HUES48 (cell line): ENCODE measurements at regions not wholly inside any gene's neighbourhood (a gene's known extent, or its start where the extent isn't known, plus 50 kb on each side); places are given as distances from the start of the nearest gene placed in this dataset.
"Not testable (repeated sequence)": the region's sequence is repeated elsewhere in the genome, so short reads cannot be mapped to it uniquely, and the experiment has no call there.

Experiments
- H3K27ac ChIP-seq: one replicate; pipeline ENCODE4 v1.7.0; 2013; ENCODE audit warnings: low read depth, low read length, inconsistent platforms
- H3K27me3 ChIP-seq: 2 replicates; pipeline ENCODE4 v1.6.1; 2013; ENCODE audit warnings: mild to moderate bottlenecking, low read length; ENCODE audit not compliant: control insufficient read depth, insufficient read depth
- H3K36me3 ChIP-seq: 2 replicates; pipeline ENCODE4 v1.6.1; 2013; ENCODE audit warnings: low read length; ENCODE audit not compliant: control insufficient read depth, insufficient read depth
- H3K4me1 ChIP-seq: 2 replicates; pipeline ENCODE4 v1.6.1; 2013; ENCODE audit warnings: mild to moderate bottlenecking, low read length; ENCODE audit not compliant: control insufficient read depth, insufficient read depth
- H3K4me3 ChIP-seq: 2 replicates; pipeline ENCODE4 v1.5.1; 2013; ENCODE audit warnings: mild to moderate bottlenecking, low read depth, low read length
- H3K9ac ChIP-seq: 2 replicates; pipeline ENCODE4 v1.6.1; 2013; ENCODE audit warnings: mild to moderate bottlenecking, low read depth, low read length, moderate library complexity
- H3K9me3 ChIP-seq: 2 replicates; pipeline ENCODE4 v1.6.1; 2013; ENCODE audit warnings: low read length; ENCODE audit not compliant: control insufficient read depth, insufficient read depth

DNA sequence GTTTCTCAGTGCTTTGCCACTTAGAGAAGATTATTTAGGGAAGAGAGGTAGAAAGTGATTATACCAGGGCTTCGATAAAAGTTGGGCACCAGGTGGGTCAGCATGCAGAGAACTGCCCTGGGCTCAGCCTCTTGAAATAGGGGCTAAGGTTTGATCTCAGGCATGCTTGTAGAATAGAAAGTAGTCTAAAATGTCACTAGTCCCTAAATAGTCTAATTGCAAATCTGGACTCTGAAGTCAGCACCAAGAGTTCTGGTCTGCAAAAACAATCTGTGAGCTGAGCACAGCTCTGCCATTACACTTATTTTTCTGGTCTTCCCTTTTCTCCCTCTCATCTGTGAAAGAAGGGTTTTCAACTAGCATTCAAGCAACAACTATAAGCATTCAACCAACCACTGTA lies 248.0 kb downstream of the SMARCA2 start:
- Histone ChIP-seq H3K9ac (no peak overlapping the region), H3K36me3 (no peaks in the 10 kb centered on the region), H3K27ac (no peak overlapping the region), H3K4me3 (no peak overlapping the region), H3K4me1 (no peaks in the 10 kb centered on the region), H3K9me3 (peaks cover 6% of the 10 kb centered on the region; the same call in 1 of the 2 replicates), H3K27me3 (no peaks in the 10 kb centered on the region)

DNA sequence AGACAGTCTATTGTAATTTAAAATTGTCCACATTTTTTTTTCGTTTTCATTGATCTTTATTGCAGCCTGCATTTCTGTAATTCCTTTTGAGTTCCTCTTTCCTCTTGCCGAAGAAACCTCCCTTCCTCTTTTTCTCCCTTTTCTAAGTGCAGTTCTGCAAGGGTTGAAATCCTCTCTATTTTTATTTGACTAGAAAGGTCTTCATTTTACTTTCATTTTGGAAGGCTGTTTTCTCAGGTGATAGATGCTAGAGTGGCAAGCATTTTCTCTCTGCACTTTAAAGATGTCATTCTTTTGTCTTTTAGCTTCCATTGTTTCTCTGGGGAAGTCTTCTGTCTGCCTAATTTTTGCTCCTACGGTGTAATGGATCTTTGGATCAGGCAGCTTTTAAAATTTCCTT lies 248.5 kb downstream of the SMARCA2 start:
- H3K9me3 ChIP-seq, result peaks cover 6% of the 10 kb centered on the region; the same call in 1 of the 2 replicates
- H3K27me3 ChIP-seq, result no peaks in the 10 kb centered on the region
- H3K27ac ChIP-seq, result no peak overlapping the region
- H3K9ac ChIP-seq, result no peak overlapping the region
- no peaks in the 10 kb centered on the region for H3K4me1 ChIP-seq
- no peaks in the 10 kb centered on the region for H3K36me3 ChIP-seq
- H3K4me3 ChIP-seq, result no peak overlapping the region

GRCh38 chr9:2264081-2264480 lies 248.9 kb downstream of the SMARCA2 start:
- Histone ChIP-seq H3K9ac (no peak overlapping the region), H3K27ac (no peak overlapping the region), H3K36me3 (no peaks in the 10 kb centered on the region), H3K27me3 (no peaks in the 10 kb centered on the region), H3K4me3 (no peak overlapping the region), H3K9me3 (peaks cover 6% of the 10 kb centered on the region; the same call in 1 of the 2 replicates), H3K4me1 (no peaks in the 10 kb centered on the region)

GRCh38 chr9:2267181-2267745 lies 252.1 kb downstream of the SMARCA2 start:
- Histone ChIP-seq H3K9ac (no peak overlapping the region), H3K4me3 (no peak overlapping the region), H3K4me1 (no peaks in the 10 kb centered on the region; the same call in 1 of the 2 replicates), H3K27ac (no peak overlapping the region), H3K36me3 (no peaks in the 10 kb centered on the region), H3K27me3 (no peaks in the 10 kb centered on the region), H3K9me3 (peaks cover 6% of the 10 kb centered on the region; the same call in 1 of the 2 replicates)

DNA sequence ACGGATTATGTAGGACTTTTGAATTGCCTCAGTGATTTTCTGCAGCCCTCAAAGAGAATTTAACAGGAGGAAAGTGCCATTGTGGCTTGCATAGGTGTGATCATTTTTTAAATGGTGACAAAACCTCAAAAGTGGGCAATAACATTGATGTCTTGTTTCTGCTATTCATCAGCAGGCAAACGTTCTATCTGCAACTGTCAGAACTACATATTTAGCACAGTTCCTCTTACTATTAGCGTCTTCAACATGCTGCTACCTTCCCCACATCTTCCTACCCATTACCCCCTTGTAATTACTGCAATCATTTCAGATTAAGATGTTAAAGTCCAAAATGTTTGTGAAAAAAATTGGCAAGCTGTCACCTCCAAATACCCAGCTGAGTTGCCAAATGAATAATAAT lies 254.6 kb downstream of the SMARCA2 start:
- no peak overlapping the region for H3K27ac ChIP-seq
- no peaks in the 10 kb centered on the region for H3K27me3 ChIP-seq
- no peak overlapping the region for H3K9ac ChIP-seq
- no peaks in the 10 kb centered on the region for H3K36me3 ChIP-seq
- no peaks in the 10 kb centered on the region for H3K9me3 ChIP-seq
- H3K4me3 ChIP-seq, result no peak overlapping the region
- peaks cover 21% of the 10 kb centered on the region for H3K4me1 ChIP-seq

DNA sequence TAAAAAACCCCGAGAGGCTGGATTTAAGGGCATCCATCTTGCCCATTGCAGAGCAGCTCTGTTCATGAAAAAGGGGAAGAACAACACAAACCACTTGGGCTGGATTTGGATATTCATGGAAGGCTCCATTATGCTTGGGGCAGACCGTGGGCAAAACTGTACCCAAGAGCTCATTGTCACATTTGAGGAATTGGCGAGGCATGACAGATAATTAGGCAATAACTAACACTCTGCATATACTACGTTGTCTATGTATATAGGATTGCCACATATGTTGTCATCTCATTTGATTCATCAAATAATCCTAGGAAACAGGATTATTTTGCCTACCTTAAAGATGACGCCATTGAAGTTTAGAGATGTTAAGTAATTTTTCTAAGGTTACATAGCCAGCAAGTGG lies 255.4 kb downstream of the SMARCA2 start:
- H3K27ac ChIP-seq, result no peak overlapping the region
- no peaks in the 10 kb centered on the region for H3K9me3 ChIP-seq
- H3K9ac ChIP-seq, result no peak overlapping the region
- peaks cover 28% of the 10 kb centered on the region for H3K4me1 ChIP-seq
- no peak overlapping the region for H3K4me3 ChIP-seq
- H3K36me3 ChIP-seq, result no peaks in the 10 kb centered on the region
- H3K27me3 ChIP-seq, result no peaks in the 10 kb centered on the region

DNA sequence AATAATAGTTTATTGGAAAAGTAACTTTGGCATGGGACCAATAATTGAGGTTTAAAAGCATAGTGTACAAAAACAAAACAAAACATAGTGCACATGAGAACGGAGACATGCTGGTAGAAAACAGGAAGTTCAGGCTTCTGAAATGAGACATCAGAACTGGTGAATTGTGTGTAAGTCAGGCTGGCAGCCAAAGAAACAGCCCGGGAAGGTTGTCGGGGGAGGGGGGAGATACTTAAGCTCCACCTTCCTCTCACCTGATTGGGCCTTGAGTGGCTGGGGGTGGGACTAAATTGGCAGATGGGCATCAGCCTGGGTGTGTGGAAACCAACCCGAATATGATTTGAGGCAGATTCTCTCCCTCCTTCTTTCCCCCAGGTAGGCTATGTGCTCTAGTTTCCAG lies 256.3 kb downstream of the SMARCA2 start:
- no peak overlapping the region for H3K27ac ChIP-seq
- no peaks in the 10 kb centered on the region for H3K9me3 ChIP-seq
- H3K4me3 ChIP-seq, result no peak overlapping the region
- H3K9ac ChIP-seq, result no peak overlapping the region
- no peaks in the 10 kb centered on the region for H3K36me3 ChIP-seq
- H3K27me3 ChIP-seq, result no peaks in the 10 kb centered on the region
- peaks cover 29% of the 10 kb centered on the region for H3K4me1 ChIP-seq

GRCh38 chr9:2274762-2275161 lies 259.6 kb downstream of the SMARCA2 start:
- no peaks in the 10 kb centered on the region for H3K9me3 ChIP-seq
- 0 out of 2 replicates have a peak overlapping the region, but pooled peaks have one; percentile 2 for H3K4me3 ChIP-seq
- H3K36me3 ChIP-seq, result no peaks in the 10 kb centered on the region
- peaks cover 29% of the 10 kb centered on the region for H3K4me1 ChIP-seq
- 0 out of 2 replicates have a peak overlapping the region, but pooled peaks have one; percentile 3 for H3K9ac ChIP-seq
- no peaks in the 10 kb centered on the region for H3K27me3 ChIP-seq
- no peak overlapping the region for H3K27ac ChIP-seq

DNA sequence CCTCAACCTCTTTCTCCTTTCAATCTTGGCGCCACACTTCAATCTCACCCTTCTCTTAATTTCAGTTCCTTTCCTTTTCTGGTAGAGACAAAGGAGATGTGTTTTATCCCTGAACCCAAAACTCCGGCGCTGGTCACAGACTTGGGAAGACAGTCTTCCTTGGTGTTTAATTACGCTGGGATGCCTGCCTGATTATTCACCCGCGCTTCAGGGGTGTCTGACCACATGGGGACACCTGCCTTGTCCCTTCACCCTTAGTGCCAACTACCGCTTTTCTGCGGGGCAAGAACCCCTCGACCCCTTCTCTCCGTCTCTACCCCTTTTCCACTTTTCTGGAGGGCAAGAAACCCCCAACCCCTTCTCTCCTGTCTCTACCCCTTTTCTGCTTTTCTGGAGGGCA lies 261.1 kb downstream of the SMARCA2 start:
- Histone ChIP-seq H3K4me1 (peaks cover 33% of the 10 kb centered on the region), H3K9me3 (no peaks in the 10 kb centered on the region), H3K27ac (peak overlapping the region; percentile 28), H3K27me3 (no peaks in the 10 kb centered on the region), H3K9ac (peak overlapping the region; percentile 88), H3K4me3 (peak overlapping the region; percentile 63), H3K36me3 (no peaks in the 10 kb centered on the region; the same call in 1 of the 2 replicates)

DNA sequence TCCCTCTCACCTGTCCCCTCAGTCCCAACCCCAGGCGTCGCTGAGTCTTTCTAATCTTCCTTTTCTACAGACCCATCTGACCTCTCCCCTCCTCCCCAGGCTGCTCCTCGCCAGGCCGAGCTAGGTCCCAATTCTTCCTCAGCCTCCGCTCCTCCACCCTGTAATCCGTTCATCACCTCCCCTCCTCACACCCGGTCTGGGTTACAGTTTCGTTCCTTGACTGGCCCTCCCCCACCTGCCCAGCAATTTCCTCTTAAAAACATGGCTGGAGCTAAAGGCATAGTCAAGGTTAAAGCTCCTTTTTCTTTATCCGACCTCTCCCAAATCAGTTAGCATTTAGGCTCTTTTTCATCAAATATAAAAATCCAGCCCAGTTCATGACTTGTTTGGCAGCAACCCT lies 262.0 kb downstream of the SMARCA2 start:
- H3K27me3 ChIP-seq, H3K27ac ChIP-seq, H3K9me3 ChIP-seq, H3K36me3 ChIP-seq: not testable (repeated sequence)
- H3K4me3 ChIP-seq, result peak overlapping the region; percentile 63
- H3K4me1 ChIP-seq, result peaks cover 40% of the 10 kb centered on the region
- peak overlapping the region; percentile 88 for H3K9ac ChIP-seq

- Histone ChIP-seq H3K9ac (peak overlapping the region; percentile 88; the same call in 1 of the 2 replicates), H3K4me3 (peak overlapping the region; percentile 63), H3K4me1 (peaks cover 42% of the 10 kb centered on the region)
- H3K36me3 ChIP-seq, H3K27ac ChIP-seq, H3K27me3 ChIP-seq, H3K9me3 ChIP-seq: not testable (repeated sequence)
Measured at GRCh38 chr9:2277644-2278043, 262.5 kb downstream of the SMARCA2 start.
